ENCODE measurements at regions not wholly inside any gene's neighbourhood (a gene's known extent, or its start where the extent isn't known, plus 50 kb on each side); places are given as distances from the start of the nearest gene placed in this dataset.
"Not testable (repeated sequence)": the region's sequence is repeated elsewhere in the genome, so short reads cannot be mapped to it uniquely, and the experiment has no call there.

DNA sequence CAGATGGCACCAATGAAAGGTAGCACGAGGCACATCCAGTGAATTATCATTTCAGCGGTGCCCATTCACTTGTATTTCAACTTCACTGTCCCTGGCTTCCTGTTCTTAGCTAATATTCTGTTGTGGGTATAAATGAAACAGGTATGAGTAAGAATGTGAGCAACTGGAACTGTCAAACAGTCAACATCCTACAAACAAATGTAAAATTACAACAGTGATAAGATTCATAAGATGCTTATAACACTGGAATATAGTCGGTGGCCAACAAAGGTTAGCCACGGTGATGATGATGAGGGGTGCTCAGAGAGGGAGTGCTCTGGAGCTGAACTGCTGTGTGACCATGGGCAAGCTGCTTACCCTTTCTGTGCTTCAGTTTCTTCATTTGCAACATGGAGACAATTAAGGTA, 74.9 kb upstream of the TOX2 start:
- intact Hi-C loops (cut with DNase I), result loop anchor here (5.0 kb wide), 3 partner anchors 72 to 243 kb away; no protein-coding TSS in a partner anchor
- DNase-seq (ENCODE audit: low spot score), result no peak

DNA sequence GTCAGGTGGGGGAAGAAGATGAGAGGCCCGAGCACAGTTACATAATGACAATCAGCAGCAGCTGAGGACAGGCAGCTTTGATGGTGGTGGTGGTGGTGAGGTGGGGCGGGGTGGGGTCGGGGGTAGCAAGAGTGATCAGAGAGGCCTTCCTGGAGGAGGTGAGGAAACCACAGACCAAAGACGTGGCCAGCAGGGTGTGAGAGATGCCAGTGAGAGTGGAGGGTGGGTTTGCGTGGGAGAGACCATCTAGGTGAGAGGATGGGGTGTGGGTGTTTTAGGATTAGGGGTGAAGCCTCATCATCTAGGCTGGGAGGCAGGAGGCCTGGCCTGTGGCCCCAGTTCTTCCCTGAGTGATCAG, 76.0 kb upstream of the TOX2 start:
- DNase-seq (ENCODE audit: low spot score), result peak; percentile 39
- intact Hi-C loops (cut with DNase I), result no loop called here

GRCh38 chr20:43837856-43838702, 76.6 kb upstream of the TOX2 start:
- intact Hi-C loops (cut with DNase I), result no loop called here
- DNase-seq (ENCODE audit: low spot score), result no peak

- no peak for DNase-seq (ENCODE audit: low spot score)
- intact Hi-C loops (cut with DNase I), result no loop called here
Observed at GRCh38 chr20:43836790-43837189, 77.9 kb upstream of the TOX2 start.

- no peak for DNase-seq (ENCODE audit: low spot score)
- intact Hi-C loops (cut with DNase I), result no loop called here
Observed at GRCh38 chr20:43835944-43836508, 78.6 kb upstream of the TOX2 start.

DNA sequence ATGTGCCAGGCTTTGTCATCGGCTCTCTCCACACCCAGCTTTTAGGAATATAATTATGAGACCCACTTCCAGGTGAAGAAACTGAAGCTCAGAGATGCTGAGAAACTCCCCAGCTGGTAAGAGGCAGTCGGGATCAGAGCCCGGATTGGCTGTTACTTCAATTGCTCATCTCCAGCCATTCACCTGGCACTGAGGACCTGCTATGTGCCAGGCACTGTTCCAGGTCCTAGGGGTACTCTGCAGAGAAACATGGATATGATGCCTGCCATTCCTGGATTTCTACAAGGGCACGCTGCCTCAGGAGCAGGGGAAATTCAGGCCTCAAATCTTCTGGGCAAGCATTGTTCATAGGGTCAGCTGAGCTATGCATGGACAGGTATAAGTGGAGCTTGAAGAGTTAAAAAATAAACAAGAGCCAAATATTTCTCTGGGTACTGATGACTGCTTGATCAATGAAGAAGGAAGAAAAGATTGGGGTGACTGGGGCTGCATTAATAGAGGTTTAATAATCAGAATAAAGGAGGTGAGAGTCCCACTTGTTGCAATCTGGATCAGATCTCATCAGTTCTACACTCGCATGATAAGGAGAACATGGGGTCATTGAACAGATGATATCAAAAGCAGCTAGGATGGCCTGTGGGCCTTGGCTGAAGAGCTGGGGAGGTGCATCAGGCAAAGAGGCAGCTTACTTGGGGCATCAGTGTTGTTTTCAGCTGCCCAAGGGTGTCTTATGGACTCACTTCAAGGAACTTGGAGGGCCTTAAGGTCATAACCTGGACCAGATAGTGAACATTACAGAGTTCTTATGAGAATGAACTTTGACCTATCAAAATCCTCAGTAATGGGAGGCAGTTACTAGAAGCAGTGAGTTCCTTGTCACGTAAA, 80.9 kb upstream of the TOX2 start:
- DNase-seq (ENCODE audit: low spot score), result peak; percentile 39
- intact Hi-C loops (cut with DNase I), result no loop called here

GRCh38 chr20:43832961-43833360, 81.7 kb upstream of the TOX2 start:
- intact Hi-C loops (cut with DNase I), result no loop called here
- no peak for DNase-seq (ENCODE audit: low spot score)

- intact Hi-C loops (cut with DNase I), result no loop called here
- DNase-seq (ENCODE audit: low spot score), result no peak
Observed at GRCh38 chr20:43832096-43832816, 82.4 kb upstream of the TOX2 start.

GRCh38 chr20:43831481-43832065, 83.1 kb upstream of the TOX2 start:
- intact Hi-C loops (cut with DNase I), result no loop called here
- DNase-seq (ENCODE audit: low spot score), result no peak

GRCh38 chr20:43830883-43831282, 83.8 kb upstream of the TOX2 start:
- intact Hi-C loops (cut with DNase I), result no loop called here
- no peak for DNase-seq (ENCODE audit: low spot score)

DNA sequence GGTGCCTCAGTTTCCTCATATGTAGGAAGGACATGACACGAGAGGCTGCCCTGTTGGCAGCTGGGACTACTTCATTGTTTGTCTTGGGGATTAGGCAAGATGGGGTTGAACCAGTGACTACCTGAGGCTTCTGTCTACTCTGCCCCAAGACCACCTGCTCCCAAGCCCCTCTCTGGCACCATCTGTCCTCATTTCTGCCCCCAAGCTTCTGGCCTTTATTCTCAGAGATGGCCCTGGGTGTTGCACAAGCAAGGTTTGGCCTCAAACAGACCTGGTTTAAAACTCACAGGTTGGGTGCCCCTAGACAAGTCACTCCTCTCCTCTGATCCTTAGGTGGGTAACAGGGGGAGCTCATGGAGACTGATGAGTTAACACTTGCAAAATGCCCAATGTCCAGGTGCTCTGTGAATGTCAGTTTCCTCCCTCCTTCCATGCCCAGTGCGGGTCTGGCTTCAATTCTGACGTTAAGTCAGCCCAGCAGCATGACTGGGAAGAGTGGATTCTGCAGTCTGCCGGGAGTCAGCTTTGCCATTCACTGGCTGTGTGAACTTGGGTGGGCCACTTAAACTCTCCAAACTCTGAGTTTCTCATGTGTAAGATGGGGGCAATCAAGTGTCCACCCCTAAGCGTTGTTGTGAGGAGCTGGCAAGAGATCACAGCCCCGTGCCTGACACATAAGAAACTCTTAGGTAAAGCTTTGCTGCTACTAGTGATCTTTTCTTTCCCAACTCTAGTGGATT, 84.5 kb upstream of the TOX2 start:
- no peak for DNase-seq (ENCODE audit: low spot score)
- intact Hi-C loops (cut with DNase I), result no loop called here

- intact Hi-C loops (cut with DNase I), result no loop called here
- no peak for DNase-seq (ENCODE audit: low spot score)
Observed at GRCh38 chr20:43827940-43828562, 86.6 kb upstream of the TOX2 start.

DNA sequence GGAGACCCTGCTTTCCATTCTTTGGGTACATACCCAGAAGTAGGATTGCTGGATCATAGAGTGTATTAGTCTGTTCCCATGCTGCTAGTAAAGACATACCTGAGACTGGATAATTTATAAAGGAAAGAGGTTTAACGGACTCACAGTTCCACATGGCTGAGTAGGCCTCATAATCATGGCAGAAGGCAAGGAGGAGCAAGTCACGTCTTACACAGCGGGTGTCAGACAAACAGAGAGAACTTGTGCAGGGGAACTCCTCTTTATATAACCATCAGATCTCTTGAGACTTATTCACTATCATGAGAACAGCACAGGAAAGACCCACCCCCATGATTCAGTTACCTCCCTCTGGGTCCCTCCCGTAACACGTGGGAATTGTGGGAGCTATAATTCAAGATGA, 87.7 kb upstream of the TOX2 start:
- intact Hi-C loops (cut with DNase I); DNase-seq (ENCODE audit: low spot score): not testable (repeated sequence)

DNA sequence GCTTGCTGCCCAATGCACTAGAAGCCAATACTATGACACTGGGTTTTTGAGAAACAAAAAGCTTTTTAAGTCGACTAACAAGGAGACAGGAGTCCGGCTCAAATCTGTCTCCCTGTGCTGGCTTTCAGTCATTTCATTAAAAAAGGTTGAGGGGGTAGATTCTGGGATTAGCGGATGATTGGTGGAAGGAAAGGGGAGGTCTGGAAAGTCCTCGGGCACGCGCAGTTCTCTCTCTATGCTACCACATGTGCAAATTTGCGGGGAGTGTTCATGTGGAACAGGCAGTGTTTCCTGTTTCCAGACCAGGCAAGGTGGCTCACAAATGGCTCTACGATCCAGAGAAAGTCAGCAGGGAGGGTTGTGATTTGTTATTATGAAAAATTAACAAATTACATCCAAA, 89.1 kb upstream of the TOX2 start:
- intact Hi-C loops (cut with DNase I), result no loop called here
- no peak for DNase-seq (ENCODE audit: low spot score)

DNA sequence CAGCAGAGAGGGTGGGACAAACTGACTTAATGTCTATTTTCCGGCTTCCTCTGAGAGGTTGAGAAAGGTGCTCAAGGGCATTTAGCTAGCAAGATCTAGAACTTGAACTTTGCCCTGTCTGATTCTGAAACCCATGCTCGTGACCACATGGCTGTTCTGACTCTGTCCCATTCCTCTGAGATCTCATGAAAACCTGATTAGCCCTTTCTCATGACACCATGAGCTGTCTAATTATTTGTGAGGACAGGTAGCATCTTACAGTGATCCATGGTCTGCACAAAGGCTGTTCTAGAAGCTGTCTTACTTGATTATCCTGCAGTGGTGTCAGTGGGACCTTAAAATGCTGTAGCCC, 89.6 kb upstream of the TOX2 start:
- no peak for DNase-seq (ENCODE audit: low spot score)
- intact Hi-C loops (cut with DNase I), result no loop called here

DNA sequence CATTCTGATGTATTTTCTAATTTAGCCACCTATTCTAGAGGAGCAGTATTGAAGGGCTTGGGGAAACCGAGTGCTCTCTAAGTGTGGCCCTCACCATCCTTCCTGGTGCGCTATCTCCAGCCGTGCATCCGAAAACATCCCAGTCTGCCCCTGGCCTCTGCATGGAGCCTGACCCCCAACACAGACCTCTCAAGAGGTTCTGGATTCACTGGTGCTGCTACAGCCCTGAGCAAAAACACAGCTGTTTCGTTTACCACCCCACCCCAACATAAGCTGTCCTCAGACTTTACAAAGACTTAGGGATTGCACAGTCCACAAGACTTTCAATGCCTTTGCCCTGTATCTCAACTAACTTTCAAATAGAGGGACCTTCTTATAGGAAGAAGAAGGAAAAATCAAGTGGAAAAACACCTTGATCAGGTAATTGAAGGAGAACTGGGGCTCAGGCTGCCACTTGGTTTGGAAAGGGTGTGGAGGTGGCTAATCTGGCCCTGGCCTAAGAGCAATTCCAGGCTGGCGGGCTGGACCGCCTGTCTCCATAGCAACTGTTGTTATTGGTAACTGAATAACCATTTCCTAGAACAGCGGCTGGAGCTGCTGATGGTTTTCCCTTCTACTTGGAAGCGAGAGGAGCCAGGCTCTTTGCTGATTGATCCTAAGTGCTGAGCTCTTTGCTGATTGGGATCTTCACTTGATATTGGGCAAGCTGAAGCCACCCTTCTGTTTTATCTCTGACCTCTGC, 90.2 kb upstream of the TOX2 start:
- DNase-seq (ENCODE audit: low spot score), result no peak
- intact Hi-C loops (cut with DNase I), result no loop called here

DNA sequence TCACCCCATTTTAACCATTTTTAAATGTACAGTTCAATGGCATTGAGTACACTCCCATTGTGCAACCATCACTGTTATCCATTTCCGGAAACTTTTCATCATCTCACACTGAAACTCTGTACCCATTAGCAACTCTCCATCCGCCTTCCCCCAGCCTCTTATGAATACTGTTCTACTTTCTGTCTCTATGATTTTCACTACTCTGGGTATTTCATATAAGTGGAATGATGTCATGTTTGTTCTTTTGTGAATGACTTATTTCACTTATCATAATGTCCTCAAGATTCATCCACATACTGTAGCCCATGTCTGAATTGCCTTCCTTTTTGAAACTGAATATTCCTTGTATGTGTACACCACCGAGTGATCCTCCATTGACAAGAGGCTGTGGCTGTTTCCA, 92.9 kb upstream of the TOX2 start:
- intact Hi-C loops (cut with DNase I), result no loop called here
- no peak for DNase-seq (ENCODE audit: low spot score)

Data from cardiac septum (tissue), 1 donor.